ENCODE measurements at regions not wholly inside any gene's neighbourhood (a gene's known extent, or its start where the extent isn't known, plus 50 kb on each side); places are given as distances from the start of the nearest gene placed in this dataset.

DNA sequence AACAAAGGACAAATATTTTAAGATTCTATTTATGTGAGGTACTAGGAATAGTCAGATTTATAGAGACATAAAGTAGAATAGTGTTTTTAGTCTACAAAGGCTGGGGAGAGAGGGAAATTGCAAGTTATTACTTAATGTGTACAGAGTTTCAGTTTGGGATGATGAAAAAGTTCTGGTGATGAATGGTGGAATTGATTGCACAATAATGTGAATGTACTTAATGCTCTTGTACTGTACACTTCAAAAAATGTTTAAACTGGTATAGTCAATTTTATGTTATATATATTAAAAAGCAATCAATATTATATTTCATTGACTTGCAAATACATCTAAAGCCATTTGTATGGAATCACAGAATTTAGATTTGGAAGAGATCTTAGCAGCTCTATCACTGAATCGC is 213.4 kb downstream of the PPP1R3A start:
- H3K9me3 ChIP-seq (ENCODE audit: low read depth) = no peaks in the 10 kb centered on the region
- no peaks in the 10 kb centered on the region for H3K27me3 ChIP-seq
- H4K20me1 ChIP-seq (ENCODE audit: insufficient read depth, poor library complexity, severe bottlenecking) = no peaks in the 10 kb centered on the region
- 82% methylated on average over 1 of the region's 1 CpG for WGBS (ENCODE audit: low lambda C conversion rate, missing lambda C conversion rate)
- no peaks in the 10 kb centered on the region for H3K79me2 ChIP-seq
- H3K36me3 ChIP-seq (replicated peaks; ENCODE audit: insufficient read depth, low read depth) = no peaks in the 10 kb centered on the region
- no peak overlapping the region for H3K27ac ChIP-seq
- TF ChIP-seq EZH2phosphoT487 (IDR thresholded peaks at IDR 0.05; ENCODE audit: low read depth, severe bottlenecking, unreplicated experiment) = no peak
- no peak for TF ChIP-seq EZH2 (IDR thresholded peaks at IDR 0.05; ENCODE audit: borderline replicate concordance)
- TF ChIP-seq, protein P1, sequence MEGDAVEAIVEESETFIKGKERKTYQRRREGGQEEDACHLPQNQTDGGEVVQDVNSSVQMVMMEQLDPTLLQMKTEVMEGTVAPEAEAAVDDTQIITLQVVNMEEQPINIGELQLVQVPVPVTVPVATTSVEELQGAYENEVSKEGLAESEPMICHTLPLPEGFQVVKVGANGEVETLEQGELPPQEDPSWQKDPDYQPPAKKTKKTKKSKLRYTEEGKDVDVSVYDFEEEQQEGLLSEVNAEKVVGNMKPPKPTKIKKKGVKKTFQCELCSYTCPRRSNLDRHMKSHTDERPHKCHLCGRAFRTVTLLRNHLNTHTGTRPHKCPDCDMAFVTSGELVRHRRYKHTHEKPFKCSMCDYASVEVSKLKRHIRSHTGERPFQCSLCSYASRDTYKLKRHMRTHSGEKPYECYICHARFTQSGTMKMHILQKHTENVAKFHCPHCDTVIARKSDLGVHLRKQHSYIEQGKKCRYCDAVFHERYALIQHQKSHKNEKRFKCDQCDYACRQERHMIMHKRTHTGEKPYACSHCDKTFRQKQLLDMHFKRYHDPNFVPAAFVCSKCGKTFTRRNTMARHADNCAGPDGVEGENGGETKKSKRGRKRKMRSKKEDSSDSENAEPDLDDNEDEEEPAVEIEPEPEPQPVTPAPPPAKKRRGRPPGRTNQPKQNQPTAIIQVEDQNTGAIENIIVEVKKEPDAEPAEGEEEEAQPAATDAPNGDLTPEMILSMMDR (IDR thresholded peaks at IDR 0.05; ENCODE audit: poor library complexity) = no peak
- no peaks in the 10 kb centered on the region for H3K4me1 ChIP-seq (ENCODE audit: insufficient read depth)
- no peak overlapping the region for H3K4me3 ChIP-seq
- no peak for DNase-seq (ENCODE audit: low spot score)
- H3K9me2 ChIP-seq (replicated peaks; ENCODE audit: insufficient read depth) = no peaks in the 10 kb centered on the region
- H3K4me2 ChIP-seq = no peak overlapping the region
- H2AFZ ChIP-seq = no peak overlapping the region

DNA sequence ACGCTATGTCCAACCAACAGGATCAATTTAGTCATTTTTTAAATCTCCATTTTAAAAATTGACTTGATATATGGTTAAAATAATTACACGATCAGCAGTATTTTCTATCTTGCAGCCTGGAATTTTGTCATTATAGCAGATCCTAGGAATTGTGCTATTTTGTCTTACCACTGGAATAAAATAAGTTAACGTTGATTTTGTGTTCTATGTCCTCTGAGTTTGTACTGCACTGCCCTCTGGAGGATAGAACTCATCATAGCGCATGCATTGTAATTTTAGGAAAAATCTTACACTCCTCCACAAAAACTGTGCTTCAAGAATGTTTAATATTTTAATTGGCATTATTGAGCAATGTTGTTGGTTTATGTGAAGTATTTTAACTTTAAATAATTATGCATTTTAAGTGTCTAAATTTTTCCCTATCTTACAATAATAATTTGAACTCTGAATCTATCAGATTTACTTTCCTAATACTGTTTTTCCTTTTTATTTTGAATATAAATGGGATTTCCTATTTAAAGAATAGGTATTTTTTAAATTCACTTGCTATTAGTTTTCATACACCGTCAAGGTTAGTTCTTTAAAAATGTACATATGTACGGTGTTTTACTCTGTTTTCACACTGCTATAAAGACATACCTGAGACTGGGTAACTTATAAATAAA is 220.1 kb downstream of the PPP1R3A start:
- Histone ChIP-seq H3K4me3 (no peak overlapping the region), H3K27ac (no peak overlapping the region), H3K79me2 (no peaks in the 10 kb centered on the region), H3K4me1 (ENCODE audit: insufficient read depth) (no peaks in the 10 kb centered on the region), H3K9me3 (ENCODE audit: low read depth) (no peaks in the 10 kb centered on the region), H4K20me1 (ENCODE audit: insufficient read depth, poor library complexity, severe bottlenecking) (no peaks in the 10 kb centered on the region), H2AFZ (no peak overlapping the region), H3K9me2 (replicated peaks; ENCODE audit: insufficient read depth) (no peaks in the 10 kb centered on the region), H3K4me2 (no peak overlapping the region), H3K36me3 (replicated peaks; ENCODE audit: insufficient read depth, low read depth) (no peaks in the 10 kb centered on the region), H3K27me3 (no peaks in the 10 kb centered on the region)
- WGBS (ENCODE audit: low lambda C conversion rate, missing lambda C conversion rate) = 40% methylated on average over 6 of the region's 6 CpGs
- TF ChIP-seq EZH2 (IDR thresholded peaks at IDR 0.05; ENCODE audit: borderline replicate concordance) (no peak), EZH2phosphoT487 (IDR thresholded peaks at IDR 0.05; ENCODE audit: low read depth, severe bottlenecking, unreplicated experiment) (no peak)
- TF ChIP-seq, protein P1 (IDR thresholded peaks at IDR 0.05; ENCODE audit: poor library complexity) = peak; percentile 85
- peak; percentile 53 for DNase-seq (ENCODE audit: low spot score)

DNA sequence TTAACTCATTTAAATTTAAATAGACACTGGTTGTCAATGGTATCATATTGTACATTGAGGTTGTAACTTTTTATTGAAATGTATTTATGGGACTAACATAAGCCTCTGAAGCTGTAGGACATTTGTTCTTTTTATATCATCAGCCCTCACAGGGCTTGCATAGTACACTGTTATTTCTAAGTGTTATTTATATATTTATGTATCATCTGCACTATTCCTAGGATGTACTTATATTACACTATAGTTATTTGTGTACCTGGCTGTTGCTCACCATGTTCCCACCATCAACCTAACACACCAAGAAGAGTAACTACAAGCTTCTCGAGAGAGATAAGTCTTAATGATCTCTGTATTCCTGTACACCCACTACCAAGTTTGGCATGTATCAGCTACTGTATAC is 224.7 kb downstream of the PPP1R3A start:
- 87% methylated on average over 1 of the region's 1 CpG for WGBS (ENCODE audit: low lambda C conversion rate, missing lambda C conversion rate)
- no peaks in the 10 kb centered on the region for H3K9me2 ChIP-seq (replicated peaks; ENCODE audit: insufficient read depth)

More for the DNA sequence above, 224.7 kb downstream of the PPP1R3A start:
- H3K4me3 ChIP-seq = no peak overlapping the region
- H3K27me3 ChIP-seq = no peaks in the 10 kb centered on the region
- DNase-seq (ENCODE audit: low spot score) = no peak
- H4K20me1 ChIP-seq (ENCODE audit: insufficient read depth, poor library complexity, severe bottlenecking) = no peaks in the 10 kb centered on the region
- no peak overlapping the region for H3K27ac ChIP-seq
- no peaks in the 10 kb centered on the region for H3K36me3 ChIP-seq (replicated peaks; ENCODE audit: insufficient read depth, low read depth)
- TF ChIP-seq EZH2 (IDR thresholded peaks at IDR 0.05; ENCODE audit: borderline replicate concordance) (no peak), EZH2phosphoT487 (IDR thresholded peaks at IDR 0.05; ENCODE audit: low read depth, severe bottlenecking, unreplicated experiment) (no peak)
- TF ChIP-seq, protein P1 (IDR thresholded peaks at IDR 0.05; ENCODE audit: poor library complexity) = no peak
- no peaks in the 10 kb centered on the region for H3K9me3 ChIP-seq (ENCODE audit: low read depth)
- no peak overlapping the region for H3K4me2 ChIP-seq
- no peaks in the 10 kb centered on the region for H3K79me2 ChIP-seq
- H3K4me1 ChIP-seq (ENCODE audit: insufficient read depth) = no peaks in the 10 kb centered on the region
- H2AFZ ChIP-seq = no peak overlapping the region
